GM21360 (cell line): ENCODE measurements at regions not wholly inside any gene's neighbourhood (a gene's known extent, or its start where the extent isn't known, plus 50 kb on each side); places are given as distances from the start of the nearest gene placed in this dataset.
"Not testable (repeated sequence)": the region's sequence is repeated elsewhere in the genome, so short reads cannot be mapped to it uniquely, and the experiment has no call there.

ENCODE experiments used
- ATAC-seq: cut with Tn5 transposase; IDR thresholded peaks from one replicate; pipeline ENCODE4 v1.9.1; 2021; ENCODE audit warnings: mild to moderate bottlenecking, moderate library complexity; ENCODE audit not compliant: unreplicated experiment

DNA sequence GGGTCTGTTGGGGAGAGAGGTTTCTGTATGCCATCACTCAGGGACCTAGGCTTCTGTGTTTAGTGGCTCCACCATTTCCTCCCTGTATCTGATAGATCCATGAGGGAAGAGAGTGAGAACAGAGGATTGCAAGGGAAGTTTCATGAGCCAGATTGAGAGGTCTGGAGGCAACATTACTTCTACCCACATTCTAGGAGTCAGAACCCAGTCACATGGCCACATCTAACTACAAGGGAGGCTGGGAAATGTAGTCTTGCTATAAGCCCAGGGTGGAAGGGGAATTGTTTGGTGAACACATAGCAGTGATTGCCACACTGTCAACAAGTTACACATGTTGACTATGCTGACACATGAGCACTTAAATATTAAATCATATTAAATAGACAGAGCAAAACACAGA is 834.8 kb downstream of the C12orf50 start:
- ATAC-seq = not testable (repeated sequence)

DNA sequence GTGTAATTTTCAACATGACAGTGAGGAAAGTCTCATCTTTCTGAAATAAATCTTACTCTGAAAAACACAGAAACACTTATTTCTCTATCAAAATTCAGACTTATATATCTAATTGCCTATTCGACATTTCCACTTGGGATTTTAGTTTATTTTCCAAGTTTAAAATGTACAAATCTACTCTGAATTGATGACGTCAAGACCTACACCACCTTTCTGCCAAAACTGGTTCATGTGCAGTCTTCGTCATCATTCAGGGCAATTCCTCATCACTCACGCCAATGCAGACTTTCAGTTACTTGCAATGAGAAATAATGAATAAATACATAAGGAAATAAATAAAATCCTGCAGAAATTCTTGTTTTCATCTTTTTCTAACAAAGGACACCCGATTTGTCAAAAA is 843.8 kb downstream of the C12orf50 start:
- no peak for ATAC-seq

DNA sequence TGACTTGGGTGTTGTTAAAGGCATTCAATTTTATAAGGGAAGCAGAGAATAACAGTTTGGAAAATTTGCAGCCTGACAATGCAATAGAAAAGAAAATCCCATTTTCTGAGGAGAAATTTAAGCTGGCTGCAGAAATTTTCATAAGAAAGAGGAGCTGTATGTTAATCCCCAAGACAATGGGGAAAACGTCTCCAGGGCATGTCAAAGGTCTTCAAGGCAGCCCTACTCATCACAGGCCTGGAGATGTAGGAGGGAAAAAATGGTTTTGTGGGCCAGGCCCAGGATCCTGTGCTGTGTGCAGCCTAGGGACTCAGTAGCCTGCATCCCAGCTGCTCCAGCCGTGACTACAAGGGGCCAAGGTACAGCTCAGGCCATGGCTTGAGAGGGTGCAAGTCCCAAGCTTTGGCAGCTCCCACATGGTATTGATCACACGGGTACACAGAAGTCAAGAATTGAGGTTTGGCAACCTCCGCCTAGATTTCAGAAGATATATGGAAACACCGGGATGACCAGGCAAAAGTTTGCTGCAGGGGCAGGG is 846.4 kb downstream of the C12orf50 start:
- no peak for ATAC-seq

DNA sequence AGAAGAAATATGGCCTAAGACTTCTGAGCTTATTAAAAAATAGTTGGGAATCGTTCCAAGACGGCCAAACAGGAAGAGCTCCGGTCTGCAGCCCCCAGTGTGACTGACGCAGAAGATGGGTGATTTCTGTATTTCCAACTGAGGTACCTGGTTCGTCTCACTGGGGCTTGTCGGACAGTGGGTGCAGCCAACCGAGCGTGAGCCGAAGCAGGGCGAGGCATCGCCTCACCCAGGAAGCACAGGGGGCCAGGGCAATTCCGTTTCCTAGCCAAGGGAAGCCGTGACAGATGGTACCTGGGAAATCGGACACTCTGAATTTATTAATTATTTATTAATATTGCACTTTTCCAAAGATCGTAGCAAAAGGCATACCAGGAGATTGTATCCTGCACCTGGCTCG is 857.8 kb downstream of the C12orf50 start:
- ATAC-seq = no peak

DNA sequence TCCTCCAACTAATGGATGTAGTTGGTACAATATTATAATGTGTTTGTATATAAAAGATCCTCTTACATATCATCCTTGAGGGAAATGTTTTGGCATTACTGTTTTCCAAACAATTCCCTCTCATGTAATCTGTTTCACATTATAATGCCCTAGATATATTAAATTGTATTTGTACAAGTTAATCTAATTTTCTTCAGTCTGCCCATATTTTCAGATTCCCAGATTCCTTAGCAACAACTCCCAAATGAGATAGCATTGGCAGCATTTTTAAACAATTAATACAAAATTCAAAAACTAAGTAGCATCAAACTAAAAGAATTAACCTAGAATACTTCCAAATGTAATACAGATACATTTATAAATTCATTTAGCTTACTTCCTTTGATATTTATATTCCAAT is 860.2 kb downstream of the C12orf50 start:
- no peak for ATAC-seq

DNA sequence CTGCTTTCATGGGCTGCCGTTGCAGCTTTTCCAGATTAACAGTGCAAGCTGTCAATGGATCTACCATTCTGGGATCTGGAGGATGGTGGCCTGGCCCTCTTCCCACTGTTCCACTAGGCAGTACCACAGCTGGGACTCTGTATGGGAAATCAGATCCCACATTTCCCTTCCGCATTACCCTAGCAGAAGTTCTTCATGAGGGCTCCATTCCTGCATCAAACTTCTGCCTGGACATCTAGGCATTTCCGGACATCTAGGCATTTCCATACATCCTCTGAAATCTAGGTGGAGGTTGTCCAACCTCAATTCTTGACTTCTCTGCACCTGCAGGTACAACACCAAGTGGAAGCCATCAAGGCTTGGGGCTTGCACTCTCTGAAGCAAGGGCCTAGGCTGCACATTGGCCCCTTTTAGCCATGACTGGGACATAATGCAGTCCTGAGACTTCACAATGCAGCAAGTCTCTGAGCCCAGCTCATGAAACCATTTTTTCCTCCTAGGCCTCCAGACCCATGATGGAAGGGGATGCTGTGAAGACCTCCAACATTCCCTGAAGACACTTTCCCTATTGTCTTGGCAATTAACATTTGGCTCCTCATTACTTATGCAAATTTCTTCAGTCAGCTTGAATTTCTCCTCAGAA is 863.3 kb downstream of the C12orf50 start:
- no peak for ATAC-seq

DNA sequence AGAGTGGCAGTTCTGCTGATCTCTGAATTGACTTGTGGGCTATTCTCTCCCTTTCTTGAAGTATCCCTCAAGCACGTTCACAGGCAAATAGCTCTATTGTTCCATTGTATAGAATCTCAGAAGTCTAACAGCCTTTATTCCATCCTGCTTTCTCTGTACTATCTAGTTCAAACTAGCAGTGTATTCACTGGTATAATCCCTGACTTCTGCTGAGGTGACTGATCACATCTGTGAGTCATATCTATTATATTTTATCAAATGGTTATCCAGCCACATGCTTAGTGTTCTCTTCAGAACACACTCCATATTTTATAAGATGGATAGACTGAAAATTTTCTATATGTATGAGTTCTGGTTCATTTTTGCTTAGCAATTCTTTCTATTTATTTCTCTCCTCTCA is 866.1 kb downstream of the C12orf50 start:
- ATAC-seq = no peak

DNA sequence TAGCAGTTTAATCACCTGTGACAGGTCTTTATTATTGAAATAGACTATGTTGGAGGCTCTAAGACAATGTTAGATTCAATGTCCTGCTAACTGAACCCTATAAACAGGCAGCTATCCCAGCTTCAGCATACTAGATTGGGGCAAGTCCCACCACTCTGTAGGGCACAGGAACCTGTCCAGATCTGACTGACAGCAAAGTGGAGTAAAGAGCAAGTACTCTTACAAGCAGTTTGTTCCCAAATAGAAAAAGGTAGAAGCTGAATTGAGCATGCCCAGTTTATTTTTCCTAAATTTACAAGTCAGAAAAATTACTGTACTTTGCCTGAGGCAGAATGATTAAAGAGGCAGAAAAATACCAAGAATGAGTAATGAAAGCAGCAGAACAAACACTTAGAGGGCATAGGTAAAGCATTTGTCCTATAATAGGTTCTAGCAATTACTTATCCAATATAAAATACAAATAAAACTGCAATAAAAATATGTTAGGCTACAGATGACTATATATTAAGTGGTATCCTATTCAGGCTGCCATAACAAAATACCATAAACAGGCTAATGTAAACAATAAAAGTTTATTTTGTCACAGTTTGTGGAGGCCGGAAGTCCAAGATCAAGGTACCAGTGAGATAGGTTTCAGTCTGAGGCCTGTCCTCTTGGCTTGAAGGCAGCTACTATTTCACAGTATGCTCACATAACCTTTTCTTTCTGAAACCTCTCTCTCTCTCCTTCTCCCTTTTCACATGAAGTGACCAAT is 868.2 kb downstream of the C12orf50 start:
- no peak for ATAC-seq

DNA sequence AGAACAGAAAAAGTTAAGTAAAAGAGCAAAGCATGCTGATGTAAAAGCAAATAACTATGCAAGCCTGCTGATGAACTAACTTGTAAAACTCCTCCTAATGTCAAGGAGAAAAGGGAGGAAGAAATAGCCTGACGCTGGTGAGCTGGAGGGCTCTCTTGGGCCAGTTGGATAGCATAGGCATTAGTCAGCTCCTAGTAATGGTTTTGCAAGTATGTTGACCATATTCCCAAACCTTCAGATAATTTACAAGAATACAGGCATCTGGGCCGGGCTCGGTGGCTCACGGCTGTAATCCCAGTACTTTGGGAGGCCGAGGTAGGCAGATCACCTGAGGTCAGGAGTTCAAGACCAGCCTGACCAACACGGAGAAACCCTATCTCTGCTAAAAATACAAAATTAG is 871.4 kb downstream of the C12orf50 start:
- ATAC-seq = no peak

DNA sequence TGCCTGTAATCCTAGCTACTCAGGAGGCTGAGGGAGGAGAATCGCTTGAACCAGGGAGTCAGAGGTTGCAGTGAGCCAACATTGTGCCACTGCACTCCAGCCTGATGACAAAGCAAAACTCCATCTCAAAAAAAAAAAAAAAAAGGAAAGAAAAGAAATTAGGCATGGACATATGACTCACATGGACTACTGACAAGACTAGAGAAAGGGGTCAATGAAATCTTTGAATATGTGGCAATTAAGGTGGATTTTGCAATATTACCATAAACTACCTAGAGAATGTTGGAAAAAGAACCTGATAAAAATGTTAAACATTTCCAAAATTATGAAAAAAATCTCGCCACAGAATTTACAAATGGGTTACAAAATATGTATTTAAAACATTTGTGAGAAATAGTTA is 873.6 kb downstream of the C12orf50 start:
- ATAC-seq = no peak

DNA sequence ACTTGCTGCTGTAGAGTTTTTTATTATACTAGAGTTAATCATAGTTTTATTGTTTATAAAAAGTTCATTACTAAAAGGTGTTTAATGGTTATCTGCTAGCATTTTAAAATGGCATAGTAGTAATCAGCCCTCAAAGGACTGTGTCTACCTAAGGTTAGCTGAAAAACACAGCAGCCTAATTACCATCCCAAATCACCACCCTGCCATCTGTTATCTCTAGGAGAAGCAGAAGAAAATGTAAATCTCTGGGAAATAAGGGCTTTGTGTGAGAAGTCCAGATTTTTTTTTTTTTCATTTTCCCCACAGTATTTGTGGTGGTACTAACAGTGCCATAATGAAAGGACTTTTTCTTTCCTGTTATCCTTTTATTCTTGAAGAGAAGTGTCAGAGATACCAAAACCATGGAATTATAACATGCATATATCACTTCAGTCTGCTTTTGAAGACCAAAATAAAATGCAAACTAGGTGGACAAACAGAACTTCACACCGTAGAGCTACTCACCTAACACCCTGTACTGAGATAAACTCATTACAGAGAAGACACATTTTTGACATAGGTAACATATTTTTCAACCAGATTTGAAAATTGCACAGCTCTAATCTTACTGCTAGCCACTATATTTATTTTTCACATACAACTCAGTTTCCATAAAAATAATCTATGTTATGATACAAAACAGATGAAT is 876.2 kb downstream of the C12orf50 start:
- ATAC-seq = no peak

DNA sequence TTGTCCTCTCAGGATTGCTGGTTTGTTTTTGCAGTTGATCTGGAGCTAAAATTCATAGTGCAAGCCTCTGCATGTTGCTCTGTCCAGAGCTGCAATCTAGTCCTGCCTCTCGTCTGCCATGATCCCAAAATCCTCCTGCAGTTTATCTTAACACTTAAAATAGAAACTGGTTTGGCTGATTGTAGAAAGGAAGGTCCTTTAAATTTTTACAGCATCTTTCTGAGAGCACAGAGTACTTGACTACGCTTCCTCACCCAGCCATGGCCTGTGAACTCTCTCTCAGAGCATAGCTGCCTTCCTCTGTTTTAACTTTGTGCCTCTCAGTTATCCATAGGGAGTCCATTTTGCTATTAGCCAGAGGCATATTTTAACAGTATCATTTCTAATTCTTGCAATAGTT is 877.1 kb downstream of the C12orf50 start:
- ATAC-seq = no peak

DNA sequence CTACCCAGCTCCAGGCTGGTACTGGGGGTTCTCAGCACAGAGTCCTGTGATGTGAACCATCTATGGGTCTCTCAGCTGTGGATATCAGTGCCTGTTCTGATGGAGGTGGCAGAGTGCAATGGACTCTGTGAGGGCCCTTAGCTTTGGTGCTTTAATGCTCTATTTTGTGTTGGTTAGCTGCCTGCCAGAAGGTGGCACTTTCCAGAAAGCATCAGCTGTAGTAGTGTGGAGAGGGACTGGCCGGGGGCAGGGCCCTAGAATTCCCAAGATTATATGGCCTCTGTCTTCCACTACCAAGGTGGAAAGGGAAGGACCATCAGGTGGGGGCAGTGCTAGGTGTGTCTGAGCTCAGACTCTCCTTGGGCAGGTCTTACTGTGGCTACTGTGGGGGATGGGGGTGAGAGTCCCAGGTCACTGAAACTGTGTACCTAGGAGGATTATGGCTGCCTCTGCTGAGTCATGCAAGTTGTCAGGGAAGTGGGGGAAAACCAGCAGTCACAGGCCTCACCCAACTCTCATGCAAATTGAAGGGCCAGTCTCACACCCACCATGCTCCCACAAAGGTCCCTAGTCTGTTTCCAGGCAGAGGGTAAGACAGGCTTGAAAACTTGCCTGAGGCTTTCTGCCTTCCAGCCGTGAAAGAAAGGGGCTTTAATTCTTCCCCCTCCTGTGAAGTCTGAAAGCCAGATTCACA is 878.1 kb downstream of the C12orf50 start:
- ATAC-seq = no peak

DNA sequence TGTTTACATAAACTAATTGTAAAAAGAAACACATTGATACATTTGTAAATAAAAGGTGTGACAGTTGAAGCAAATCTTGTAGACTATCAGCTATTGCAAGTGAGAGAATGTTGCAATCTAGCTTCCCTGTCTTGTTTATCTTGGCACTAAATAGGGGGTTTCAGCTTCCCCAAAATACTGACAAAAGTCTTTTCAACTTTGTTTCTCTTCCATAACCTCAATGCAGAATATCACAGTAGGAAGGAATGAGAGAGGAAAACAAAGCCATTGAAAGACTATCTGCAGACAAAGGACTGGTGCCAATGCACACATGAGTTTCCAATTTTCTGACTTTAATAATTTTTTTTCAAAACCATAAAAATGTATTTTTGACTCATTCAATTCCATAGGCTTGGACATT is 886.2 kb upstream of the MGAT4C start:
- ATAC-seq = no peak

DNA sequence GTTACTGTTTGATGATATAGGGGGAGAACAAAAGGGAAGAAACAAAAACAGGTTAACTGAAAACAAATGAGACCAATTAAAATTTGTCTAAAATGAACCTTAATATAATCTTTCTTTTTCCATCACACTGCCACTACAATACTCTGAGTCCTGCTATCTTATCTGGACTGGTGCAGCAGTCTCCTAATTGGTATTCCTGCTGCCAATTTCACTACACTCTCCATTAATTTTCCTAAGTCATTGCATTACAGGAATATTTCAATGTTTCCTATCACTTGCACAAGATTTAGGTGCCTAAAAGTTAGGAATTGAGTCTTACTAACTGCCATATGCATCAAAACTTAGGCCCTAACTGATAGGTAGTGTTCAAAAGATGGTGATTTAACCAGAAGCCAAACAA is 884.9 kb upstream of the MGAT4C start:
- no peak for ATAC-seq

DNA sequence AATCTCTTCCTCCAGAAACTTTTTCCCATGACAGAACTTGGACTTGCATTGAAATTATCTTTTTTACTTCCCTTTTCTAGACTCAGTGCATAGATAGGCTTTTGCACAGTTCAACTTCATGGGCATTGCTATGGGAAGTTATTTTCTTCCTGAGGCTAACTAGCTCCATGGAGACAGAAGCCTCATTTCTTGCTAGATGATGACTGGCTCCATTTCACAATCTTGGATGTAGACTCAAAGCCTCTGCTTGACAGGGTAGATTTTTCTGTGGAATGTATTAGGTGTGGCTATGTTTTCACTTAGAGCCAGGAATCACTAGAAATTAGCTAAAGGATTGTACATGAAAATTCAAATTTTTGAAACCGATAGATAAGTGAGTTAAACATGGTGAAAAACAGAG is 884.1 kb upstream of the MGAT4C start:
- no peak for ATAC-seq

DNA sequence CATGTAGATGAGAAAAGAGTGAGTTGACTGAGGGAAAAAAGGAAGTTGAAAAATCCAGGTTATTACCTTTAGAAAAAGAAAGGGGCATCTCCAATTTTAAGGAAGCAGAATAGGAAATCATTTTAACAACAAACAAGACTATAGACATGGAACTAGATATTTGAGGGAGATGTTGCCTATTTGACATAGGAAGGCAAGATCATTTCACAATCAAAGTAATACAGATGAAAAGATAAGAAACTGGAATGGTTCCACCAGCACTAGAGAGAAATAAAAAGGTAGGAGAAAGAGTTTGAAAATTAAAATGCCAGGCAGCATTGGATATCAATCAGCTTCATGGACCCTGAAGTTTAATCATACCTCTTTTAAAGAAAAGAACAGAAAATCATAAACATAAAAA is 881.0 kb upstream of the MGAT4C start:
- no peak for ATAC-seq

DNA sequence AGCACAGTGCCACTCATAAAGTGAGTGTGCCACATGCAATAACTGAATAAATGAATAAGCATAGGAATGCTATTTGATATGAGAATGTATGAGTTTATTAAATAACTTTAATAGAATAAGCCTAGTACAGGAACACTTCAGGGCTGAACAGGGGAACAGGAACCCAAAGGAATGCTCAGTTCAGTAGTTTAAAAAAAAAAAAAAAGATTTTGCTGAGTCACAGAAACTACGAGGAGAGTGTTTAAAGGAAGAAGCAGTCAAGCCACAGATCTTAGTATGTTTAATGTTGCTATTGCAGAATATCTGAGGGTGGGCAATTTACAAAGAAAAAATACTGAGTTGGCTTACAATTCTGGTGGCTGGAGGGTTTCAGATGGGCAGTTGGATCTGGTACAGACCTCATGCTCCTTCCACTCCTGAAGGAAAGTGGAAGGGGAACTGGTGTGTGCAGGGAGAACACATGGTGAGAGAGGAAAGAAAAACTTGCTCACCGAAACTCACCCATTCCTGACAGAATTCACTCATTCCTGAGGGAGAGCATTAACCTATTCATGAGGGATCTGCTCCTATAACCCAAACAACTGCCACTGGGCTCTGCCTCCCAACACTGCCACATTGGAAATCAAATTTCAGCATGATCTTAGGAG is 880.3 kb upstream of the MGAT4C start:
- ATAC-seq = no peak

DNA sequence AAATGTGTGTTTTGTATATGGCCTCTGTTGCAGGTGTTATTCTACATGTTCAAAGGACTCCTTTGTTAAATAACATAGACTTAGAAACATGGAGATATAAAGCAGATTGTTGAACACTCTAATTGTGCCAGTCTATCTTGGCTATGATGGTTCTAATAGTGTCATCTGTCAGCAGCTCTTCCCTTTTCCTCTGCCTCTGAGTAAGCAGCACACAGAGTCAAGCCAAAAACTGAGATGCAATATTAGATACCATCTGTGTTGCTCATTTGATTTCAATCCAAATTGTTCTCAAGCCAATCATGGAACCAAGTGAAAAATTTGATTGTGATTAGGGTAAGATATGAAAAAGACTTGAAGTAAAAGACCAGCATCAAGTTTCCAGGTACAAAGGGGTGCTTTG is 871.1 kb upstream of the MGAT4C start:
- no peak for ATAC-seq

DNA sequence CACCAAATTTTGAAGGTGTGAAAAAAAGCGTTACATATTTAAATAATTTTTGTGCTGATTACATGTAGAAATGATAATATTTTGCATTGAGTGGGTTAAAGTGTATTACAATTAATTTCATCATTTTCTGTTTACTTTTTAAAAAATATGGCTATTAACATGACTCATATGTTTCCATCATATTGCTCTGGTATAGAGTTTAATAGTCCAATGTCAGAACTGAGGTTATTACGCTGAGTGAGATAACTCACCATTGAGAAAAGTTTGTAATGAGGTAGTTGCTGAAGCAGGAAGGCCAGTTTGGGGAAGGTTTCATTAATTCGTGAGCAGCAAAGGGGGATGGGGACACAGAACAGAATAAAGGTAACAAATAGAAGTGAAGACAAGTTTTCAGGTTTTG is 865.7 kb upstream of the MGAT4C start:
- ATAC-seq = no peak

DNA sequence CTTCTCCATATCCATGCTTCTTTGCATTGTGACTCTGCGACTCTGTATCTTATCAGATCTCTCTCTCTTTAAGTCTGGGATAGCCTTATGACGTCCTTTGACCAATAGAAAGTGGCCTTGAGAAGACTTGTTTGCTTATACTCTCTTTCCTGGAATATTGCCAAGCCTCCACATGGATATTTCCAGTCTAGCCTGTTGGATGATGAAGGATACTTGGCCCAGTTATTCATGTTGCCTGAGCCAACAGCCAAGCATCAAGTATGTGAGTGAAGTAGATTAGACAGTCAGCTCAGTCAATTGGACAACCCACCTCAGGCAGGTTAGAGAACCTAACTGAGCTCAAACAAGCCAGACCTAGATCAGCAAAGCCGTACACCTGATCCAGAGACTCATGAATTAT is 864.2 kb upstream of the MGAT4C start:
- ATAC-seq = no peak
